ENCODE measurements at regions not wholly inside any gene's neighbourhood (a gene's known extent, or its start where the extent isn't known, plus 50 kb on each side); places are given as distances from the start of the nearest gene placed in this dataset.

DNA sequence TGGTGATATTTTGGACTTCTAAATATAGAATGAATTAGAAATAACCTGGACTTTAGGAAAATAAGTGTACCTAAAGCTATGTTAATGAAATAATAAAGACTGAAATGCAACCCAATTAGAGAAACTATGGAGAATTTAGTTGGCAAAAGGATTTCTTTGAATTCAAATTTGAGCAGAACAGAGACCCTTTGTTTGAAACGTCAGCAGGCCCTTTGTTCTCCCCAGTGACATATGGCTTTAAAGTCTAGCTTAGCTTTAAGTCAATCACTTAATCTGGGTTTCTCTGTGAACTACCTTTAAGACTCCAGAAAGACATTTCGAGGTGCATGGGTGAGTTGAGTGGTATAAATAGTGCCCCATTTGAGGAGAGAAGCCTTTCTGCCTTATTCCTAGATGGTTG is 130.5 kb upstream of the CREB1 start:
- TF ChIP-seq CTCF (conservative IDR thresholded peaks at IDR 0.05; ENCODE audit: low read length) (no peak), EZH2phosphoT487 (IDR thresholded peaks at IDR 0.05; ENCODE audit: borderline replicate concordance) (no peak)

All from Loucy (cell line).